ENCODE measurements at regions not wholly inside any gene's neighbourhood (a gene's known extent, or its start where the extent isn't known, plus 50 kb on each side); places are given as distances from the start of the nearest gene placed in this dataset.

GRCh38 chr16:6146874-6147425 is 1049.4 kb upstream of the EEF2KMT start:
- H3K4me1 ChIP-seq (ENCODE audit: control insufficient read depth, insufficient read depth, low read length): no peaks in the 10 kb centered on the region
- ChIA-PET CTCF (no interaction called here), POLR2A (no interaction called here)
- no peak overlapping the region for H3K4me3 ChIP-seq (ENCODE audit: low read depth, low read length)
- TF ChIP-seq SP3 (tag by site-specific recombination; IDR thresholded peaks at IDR 0.05) (no peak), SETDB1 (IDR thresholded peaks at IDR 0.05; ENCODE audit: insufficient read length, low read length) (no peak), KLF16 (tag by site-specific recombination; IDR thresholded peaks at IDR 0.05) (no peak), ZBTB7A (tag by site-specific recombination; IDR thresholded peaks at IDR 0.05; ENCODE audit: low read depth) (no peak), ZSCAN4 (tag by site-specific recombination; IDR thresholded peaks at IDR 0.05) (no peak), ZEB2 (tag by site-specific recombination; IDR thresholded peaks at IDR 0.05) (no peak), ZBTB20 (tag by site-specific recombination; IDR thresholded peaks at IDR 0.05) (no peak), TCF7L2 (IDR thresholded peaks at IDR 0.05; ENCODE audit: borderline replicate concordance, low read depth, low read length) (no peak), ZNF837 (tag by site-specific recombination; IDR thresholded peaks at IDR 0.05) (no peak), ZNF747 (tag by site-specific recombination; IDR thresholded peaks at IDR 0.05) (no peak), ZNF571 (tag by site-specific recombination; IDR thresholded peaks at IDR 0.05) (no peak), PATZ1 (tag by site-specific recombination; IDR thresholded peaks at IDR 0.05) (no peak)
- no peaks in the 10 kb centered on the region for H3K36me3 ChIP-seq (ENCODE audit: control insufficient read depth in 2 of 2, insufficient read depth in 1 of 2, low read length in 2 of 2)
- H3K9me3 ChIP-seq (ENCODE audit: control insufficient read depth, insufficient read depth, low read depth, low read length): no peaks in the 10 kb centered on the region
- H3K27ac ChIP-seq (ENCODE audit: extremely low read depth, low read depth, low read length): no peak overlapping the region

- no peaks in the 10 kb centered on the region for H3K36me3 ChIP-seq (ENCODE audit: control insufficient read depth in 2 of 2, insufficient read depth in 1 of 2, low read length in 2 of 2)
- CTCF ChIA-PET: no interaction called here
- POLR2A ChIA-PET: no interaction called here
- no peaks in the 10 kb centered on the region for H3K4me1 ChIP-seq (ENCODE audit: control insufficient read depth, insufficient read depth, low read length)
- H3K4me3 ChIP-seq (ENCODE audit: low read depth, low read length): no peak overlapping the region
- H3K27ac ChIP-seq (ENCODE audit: extremely low read depth, low read depth, low read length): no peak overlapping the region
- H3K9me3 ChIP-seq (ENCODE audit: control insufficient read depth, insufficient read depth, low read depth, low read length): no peaks in the 10 kb centered on the region
- TF ChIP-seq PRDM2 (tag by site-specific recombination; IDR thresholded peaks at IDR 0.05; ENCODE audit: borderline replicate concordance) (no peak), WT1 (tag by site-specific recombination; IDR thresholded peaks at IDR 0.05) (no peak), PRDM1 (tag by site-specific recombination; IDR thresholded peaks at IDR 0.05) (no peak), TSHZ1 (tag by site-specific recombination; IDR thresholded peaks at IDR 0.05; ENCODE audit: borderline replicate concordance) (no peak), ZNF558 (tag by site-specific recombination; IDR thresholded peaks at IDR 0.05) (no peak), IKZF3 (tag by site-specific recombination; IDR thresholded peaks at IDR 0.05) (no peak), PBX3 (CRISPR knock-in tag; IDR thresholded peaks at IDR 0.05) (no peak), ZNF132 (tag by site-specific recombination; IDR thresholded peaks at IDR 0.05; ENCODE audit: borderline replicate concordance) (no peak), ZNF335 (tag by site-specific recombination; conservative IDR thresholded peaks at IDR 0.05) (no peak), ZNF777 (tag by site-specific recombination; IDR thresholded peaks at IDR 0.05; ENCODE audit: borderline replicate concordance) (no peak), ZNF501 (tag by site-specific recombination; IDR thresholded peaks at IDR 0.05) (no peak)
These were observed 1048.8 kb upstream of the EEF2KMT start for GRCh38 chr16:6146356-6146755.

All from HEK293 (cell line).